Trophoblast cell (in vitro differentiated cells and primary cell): ENCODE measurements at regions not wholly inside any gene's neighbourhood (a gene's known extent, or its start where the extent isn't known, plus 50 kb on each side); places are given as distances from the start of the nearest gene placed in this dataset.

Source experiments
- DNase-seq, 2 donors: peaks; one replicate each; pipeline ENCODE4 v3.0.0-alpha.2; 2016
- H2AFZ ChIP-seq: 2 replicates; pipeline ENCODE4 v1.6.1; 2013; ENCODE audit warnings: low read length, moderate library complexity, mild to moderate bottlenecking; ENCODE audit not compliant: insufficient read depth, poor library complexity
- H2AK5ac ChIP-seq: 2 replicates; pipeline ENCODE4 v1.6.1; 2013; ENCODE audit warnings: mild to moderate bottlenecking, low read length
- H2BK120ac ChIP-seq: 2 replicates; pipeline ENCODE4 v1.6.1; 2013; ENCODE audit warnings: low read length, mild to moderate bottlenecking, moderate library complexity; ENCODE audit not compliant: insufficient read depth, poor library complexity
- H2BK12ac ChIP-seq: 2 replicates; pipeline ENCODE4 v1.6.1; 2013; ENCODE audit warnings: mild to moderate bottlenecking, low read length, moderate library complexity
- H2BK5ac ChIP-seq: 2 replicates; pipeline ENCODE4 v1.6.1; 2013; ENCODE audit warnings: low read length, low read depth, moderate library complexity, mild to moderate bottlenecking; ENCODE audit not compliant: poor library complexity
- H3K14ac ChIP-seq: 2 replicates; pipeline ENCODE4 v1.6.1; 2013; ENCODE audit warnings: mild to moderate bottlenecking, low read length
- H3K18ac ChIP-seq: 2 replicates; pipeline ENCODE4 v1.6.1; 2013; ENCODE audit warnings: mild to moderate bottlenecking, low read length
- H3K23ac ChIP-seq: 2 replicates; pipeline ENCODE4 v1.6.1; 2013; ENCODE audit warnings: low read length
- H3K27ac ChIP-seq: 2 replicates; pipeline ENCODE4 v1.5.1; 2013; ENCODE audit warnings: low read depth, mild to moderate bottlenecking, inconsistent platforms, low read length, moderate library complexity
- H3K27me3 ChIP-seq: 2 replicates; pipeline ENCODE4 v1.6.1; 2013; ENCODE audit warnings: inconsistent platforms, mild to moderate bottlenecking, low read length, moderate library complexity; ENCODE audit not compliant: insufficient read depth
- H3K36me3 ChIP-seq, 2 experiments: 1 replicate in 1 of 2; 2 replicates in 1 of 2; pipeline ENCODE4 v1.6.1; 2013; ENCODE audit warnings: low read length in 2 of 2, mild to moderate bottlenecking in 2 of 2, moderate library complexity in 1 of 2; ENCODE audit not compliant: insufficient read depth in 2 of 2, control insufficient read depth in 1 of 2
- H3K4ac ChIP-seq: 2 replicates; pipeline ENCODE4 v1.6.1; 2013; ENCODE audit warnings: low read depth, mild to moderate bottlenecking, low read length, moderate library complexity
- H3K4me1 ChIP-seq, 2 experiments: 1 replicate in 1 of 2; 2 replicates in 1 of 2; pipeline ENCODE4 v1.6.1; 2013; ENCODE audit warnings: low read length in 2 of 2, mild to moderate bottlenecking in 2 of 2, moderate library complexity in 1 of 2; ENCODE audit not compliant: insufficient read depth in 2 of 2, control insufficient read depth in 1 of 2
- H3K4me2 ChIP-seq: 2 replicates; pipeline ENCODE4 v1.6.1; 2013; ENCODE audit warnings: inconsistent platforms, mild to moderate bottlenecking, low read length, moderate library complexity
- H3K4me3 ChIP-seq: 2 replicates; pipeline ENCODE4 v1.5.1; 2013; ENCODE audit warnings: mild to moderate bottlenecking, low read depth, low read length, inconsistent platforms
- H3K79me1 ChIP-seq: one replicate; pipeline ENCODE4 v1.6.1; 2013; ENCODE audit warnings: low read length
- H3K79me2 ChIP-seq: 2 replicates; pipeline ENCODE4 v1.6.1; 2013; ENCODE audit warnings: low read length, mild to moderate bottlenecking; ENCODE audit not compliant: control insufficient read depth, insufficient read depth, poor library complexity
- H3K9ac ChIP-seq: 2 replicates; pipeline ENCODE4 v1.6.1; 2013; ENCODE audit warnings: mild to moderate bottlenecking, low read length
- H3K9me3 ChIP-seq: 2 replicates; pipeline ENCODE4 v1.6.1; 2013; ENCODE audit warnings: low read depth, mild to moderate bottlenecking, control low read depth, inconsistent platforms, low read length; ENCODE audit not compliant: insufficient read depth
- H4K12ac ChIP-seq: 2 replicates; pipeline ENCODE4 v1.6.1; 2013; ENCODE audit warnings: low read depth, mild to moderate bottlenecking, low read length, moderate library complexity
- H4K8ac ChIP-seq: 2 replicates; pipeline ENCODE4 v1.6.1; 2013; ENCODE audit warnings: low read depth, mild to moderate bottlenecking, low read length, moderate library complexity
- H4K91ac ChIP-seq: one replicate; pipeline ENCODE4 v1.6.1; 2013; ENCODE audit warnings: low read depth, mild to moderate bottlenecking, low read length, moderate library complexity
- WGBS: extraction: QIAGEN DNeasy Blood & Tissue Kit; methylation state at CpG from one replicate; pipeline ENCODE4 v1.1.7; 2013; ENCODE audit warnings: missing lambda C conversion rate; ENCODE audit not compliant: insufficient read length, insufficient coverage; ENCODE audit errors: extremely low coverage; 5-methylcytosine and 5-hydroxymethylcytosine counted together

- no peak overlapping the region for H4K8ac ChIP-seq
- no peak overlapping the region for H4K91ac ChIP-seq
- H3K9me3 ChIP-seq = no peaks in the 10 kb centered on the region
- no peak overlapping the region for H3K18ac ChIP-seq
- no peak overlapping the region for H2AFZ ChIP-seq
- H3K27me3 ChIP-seq = no peaks in the 10 kb centered on the region
- H4K12ac ChIP-seq = no peak overlapping the region
- no peak overlapping the region for H2AK5ac ChIP-seq
- WGBS = no CpG with 5 or more reads among the region's 6 CpGs
- no peak overlapping the region for H3K23ac ChIP-seq
- peaks cover 3 to 7% of the 10 kb centered on the region in 2 experiments for H3K4me1 ChIP-seq
- no peak overlapping the region for H3K4me3 ChIP-seq
- no peak overlapping the region for H3K4me2 ChIP-seq
- peaks cover 2% of the 10 kb centered on the region for H3K79me1 ChIP-seq
- no peaks in the 10 kb centered on the region for H3K36me3 ChIP-seq
- no peak overlapping the region for H2BK12ac ChIP-seq
- H2BK120ac ChIP-seq = no peak overlapping the region
- H3K4ac ChIP-seq = no peak overlapping the region
- no peak overlapping the region for H3K9ac ChIP-seq
- no peak overlapping the region for H3K27ac ChIP-seq
- H3K14ac ChIP-seq = no peak overlapping the region
- H3K79me2 ChIP-seq = no peaks in the 10 kb centered on the region
- no peak overlapping the region for H2BK5ac ChIP-seq
- DNase-seq = no peak
Measured at GRCh38 chr5:124446120-124446519, 300.3 kb downstream of the ZNF608 start.

DNA sequence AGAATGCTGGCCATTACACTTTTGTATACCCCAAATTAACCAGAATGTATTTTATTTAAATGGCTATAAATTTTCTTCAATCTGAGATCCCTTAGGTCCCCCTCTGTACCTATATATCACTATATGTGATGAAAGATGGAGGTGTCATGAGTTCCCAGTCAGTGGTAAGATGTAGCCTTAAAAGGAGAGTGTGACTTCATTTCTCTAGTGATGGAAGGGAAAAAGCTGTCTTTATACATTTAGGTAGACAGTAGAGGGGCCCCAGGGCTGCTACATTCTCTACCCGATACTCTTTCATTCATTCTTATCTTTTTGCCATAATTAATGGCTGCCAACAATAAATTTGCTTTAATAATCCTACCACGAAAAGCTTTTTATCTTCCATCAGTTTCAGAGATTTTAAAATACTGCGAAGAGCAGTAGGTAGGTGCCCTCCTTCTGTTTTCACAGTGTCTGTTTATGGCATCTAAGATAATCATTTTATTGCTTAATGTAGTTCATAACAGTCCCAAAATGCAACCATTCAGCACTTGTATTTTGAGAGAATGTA lies 301.3 kb downstream of the ZNF608 start:
- Histone ChIP-seq H3K4ac (no peak overlapping the region), H4K8ac (no peak overlapping the region), H2BK12ac (peak overlapping the region; percentile 15), H3K27me3 (no peaks in the 10 kb centered on the region), H3K9me3 (no peaks in the 10 kb centered on the region), H3K36me3 (no peaks in the 10 kb centered on the region), H2AK5ac (no peak overlapping the region), H3K18ac (no peak overlapping the region), H4K12ac (no peak overlapping the region), H3K23ac (no peak overlapping the region), H4K91ac (no peak overlapping the region), H3K14ac (no peak overlapping the region), H3K79me1 (peaks cover 2% of the 10 kb centered on the region), H3K27ac (no peak overlapping the region), H3K9ac (no peak overlapping the region), H3K4me3 (no peak overlapping the region), H3K4me2 (no peak overlapping the region), H2BK5ac (no peak overlapping the region), H2AFZ (no peak overlapping the region), H3K79me2 (no peaks in the 10 kb centered on the region), H2BK120ac (no peak overlapping the region), H3K4me1 (peaks cover 3 to 9% of the 10 kb centered on the region in 2 experiments)
- no peak for DNase-seq
- WGBS = no CpG with 5 or more reads among the region's 3 CpGs

DNA sequence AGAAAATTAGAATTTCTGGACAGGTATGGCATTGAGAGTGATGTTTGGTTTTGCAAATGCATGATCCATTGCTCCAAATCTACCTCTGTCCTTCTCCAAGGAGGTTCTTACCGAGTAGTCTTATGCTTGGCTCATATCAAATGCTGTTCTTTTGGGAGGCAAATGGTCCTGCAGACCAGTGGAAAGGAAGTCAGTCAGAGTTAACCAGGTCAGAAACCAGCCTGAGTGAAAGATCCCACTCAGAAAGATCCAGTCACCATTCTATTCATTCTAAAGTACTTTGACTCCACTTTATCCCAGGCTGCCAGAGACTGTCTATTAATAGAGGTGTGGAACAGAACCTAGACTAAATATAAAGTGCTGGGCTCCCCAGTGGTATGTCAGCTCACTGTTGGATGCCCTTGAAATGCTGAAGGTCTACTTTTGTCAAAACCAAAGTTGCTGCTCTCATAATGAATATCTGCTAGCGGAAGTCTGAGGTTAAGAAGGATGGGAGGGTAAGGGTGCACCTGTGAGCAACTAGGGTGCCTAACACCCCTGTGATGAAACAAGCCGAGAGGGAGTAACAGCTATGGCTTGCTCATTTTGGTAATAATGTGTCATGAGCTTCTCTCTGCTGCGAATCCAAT lies 302.2 kb downstream of the ZNF608 start:
- Histone ChIP-seq H3K9ac (no peak overlapping the region), H4K12ac (no peak overlapping the region), H3K4me3 (no peak overlapping the region), H3K18ac (no peak overlapping the region), H3K9me3 (no peaks in the 10 kb centered on the region), H3K79me2 (no peaks in the 10 kb centered on the region), H3K79me1 (peaks cover 2% of the 10 kb centered on the region), H3K4me2 (no peak overlapping the region), H3K36me3 (no peaks in the 10 kb centered on the region), H4K91ac (no peak overlapping the region), H3K27ac (no peak overlapping the region), H3K4me1 (peaks cover 3 to 9% of the 10 kb centered on the region in 2 experiments), H2BK5ac (no peak overlapping the region), H2BK120ac (no peak overlapping the region), H2AK5ac (no peak overlapping the region), H3K14ac (no peak overlapping the region), H4K8ac (no peak overlapping the region), H3K27me3 (no peaks in the 10 kb centered on the region), H2AFZ (no peak overlapping the region), H2BK12ac (no peak overlapping the region), H3K4ac (no peak overlapping the region), H3K23ac (no peak overlapping the region)
- no peak for DNase-seq
- WGBS = no CpG with 5 or more reads among the region's 4 CpGs

DNA sequence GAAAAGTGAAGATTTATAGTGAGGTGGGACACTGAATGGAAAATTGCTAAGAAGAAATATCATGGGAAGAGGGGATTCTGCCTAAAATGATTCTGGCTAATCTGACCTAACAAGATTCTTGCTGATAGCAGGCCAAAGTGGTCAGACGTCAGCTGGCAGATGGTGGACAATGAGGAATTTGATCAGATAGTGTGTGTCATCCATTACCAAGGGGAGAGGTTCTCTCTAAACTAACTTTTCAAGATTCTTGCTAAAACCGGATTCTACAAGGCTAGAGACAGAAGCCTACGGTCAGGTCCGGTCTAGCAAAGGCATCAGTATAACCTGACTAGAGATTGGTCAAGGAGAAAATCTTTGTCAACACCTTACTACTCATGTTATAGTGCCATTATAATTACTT lies 306.0 kb downstream of the ZNF608 start:
- H3K9me3 ChIP-seq = no peaks in the 10 kb centered on the region
- no peak overlapping the region for H3K18ac ChIP-seq
- H2AK5ac ChIP-seq = no peak overlapping the region
- H4K12ac ChIP-seq = no peak overlapping the region
- no peak overlapping the region for H2BK12ac ChIP-seq
- no peak overlapping the region for H2BK5ac ChIP-seq
- H3K27me3 ChIP-seq = no peaks in the 10 kb centered on the region
- H4K8ac ChIP-seq = no peak overlapping the region
- no peak overlapping the region for H3K4me2 ChIP-seq
- H3K23ac ChIP-seq = no peak overlapping the region
- H3K79me1 ChIP-seq = no peaks in the 10 kb centered on the region
- H3K4ac ChIP-seq = no peak overlapping the region
- no peak overlapping the region for H3K4me3 ChIP-seq
- no peak overlapping the region for H3K14ac ChIP-seq
- no peak overlapping the region for H4K91ac ChIP-seq
- DNase-seq = peak; percentile 83 to 92
- H3K4me1 ChIP-seq = peaks cover 0 to 5% of the 10 kb centered on the region in 2 experiments
- no peaks in the 10 kb centered on the region for H3K79me2 ChIP-seq
- no peak overlapping the region for H2AFZ ChIP-seq
- H3K9ac ChIP-seq = no peak overlapping the region
- H2BK120ac ChIP-seq = no peak overlapping the region
- H3K36me3 ChIP-seq = no peaks in the 10 kb centered on the region
- no CpG with 5 or more reads among the region's 4 CpGs for WGBS
- H3K27ac ChIP-seq = no peak overlapping the region
